Sciatic nerve (tissue), 2 donors: ENCODE measurements at regions not wholly inside any gene's neighbourhood (a gene's known extent, or its start where the extent isn't known, plus 50 kb on each side); places are given as distances from the start of the nearest gene placed in this dataset.
"Not testable (repeated sequence)": the region's sequence is repeated elsewhere in the genome, so short reads cannot be mapped to it uniquely, and the experiment has no call there.

Experiments
- ATAC-seq: fragments of 200-7000 bp; cut with Tn5 transposase; one replicate; pipeline ENCODE4 v1.9.1; 2020; ENCODE audit warnings: mild to moderate bottlenecking, moderate library complexity
- DNase-seq: peaks from one replicate; pipeline ENCODE4 v3.0.0-alpha.2; 2020; ENCODE audit warnings: low spot score
- intact Hi-C: fragments of 100-400 bp; cut with DNase I; formaldehyde crosslinking; loops from one replicate; pipeline ENCODE4 v1.14.2; 2022
- donor health status: DM: no; HTN: no; CAD: no.
- donor health status: DM: no; HTN: no; CAD: no.

DNA sequence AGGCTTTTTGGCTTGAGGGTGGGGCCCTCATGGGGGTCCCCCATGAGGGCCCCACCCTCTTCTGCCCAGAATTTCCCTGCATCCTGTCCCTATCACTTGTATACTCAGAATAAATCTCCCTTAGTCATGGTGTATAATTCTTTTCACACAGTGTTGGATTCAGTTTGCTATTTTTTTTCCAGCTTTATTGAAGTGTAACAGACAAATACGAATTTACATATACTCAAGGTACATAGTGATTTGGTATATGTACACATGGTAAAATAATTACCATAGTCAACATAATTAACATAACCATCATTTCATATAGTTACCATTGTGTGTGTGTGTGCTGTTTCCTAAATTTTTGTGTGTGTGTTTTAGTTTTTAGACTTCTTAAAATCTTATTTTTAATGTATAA, 289.4 kb downstream of the CNTNAP3B start:
- ATAC-seq, DNase-seq, intact Hi-C loops: not testable (repeated sequence)

DNA sequence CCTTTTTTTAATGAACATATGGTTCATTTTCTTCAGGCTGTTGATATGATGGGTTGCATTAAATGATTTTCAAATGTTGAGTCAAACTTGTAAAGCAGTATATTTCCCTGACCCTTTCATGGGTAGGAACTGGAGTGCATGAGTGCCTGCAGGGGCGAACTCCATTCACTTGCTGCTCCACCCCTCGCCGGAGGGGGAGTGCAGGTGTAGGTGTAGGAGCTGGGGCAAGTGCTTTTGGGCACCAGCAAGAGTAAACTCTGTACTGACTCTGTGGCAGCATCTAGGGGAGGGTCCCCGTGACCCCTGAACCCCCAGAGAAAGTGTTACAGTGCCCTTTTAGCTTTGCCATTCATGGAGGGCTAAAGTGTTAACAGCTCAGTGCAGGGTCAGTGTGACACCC, 290.3 kb downstream of the CNTNAP3B start:
- intact Hi-C loops, DNase-seq, ATAC-seq: not testable (repeated sequence)

GRCh38 chr9:41838562-41838851, 290.7 kb downstream of the CNTNAP3B start:
- DNase-seq, intact Hi-C loops, ATAC-seq: not testable (repeated sequence)

DNA sequence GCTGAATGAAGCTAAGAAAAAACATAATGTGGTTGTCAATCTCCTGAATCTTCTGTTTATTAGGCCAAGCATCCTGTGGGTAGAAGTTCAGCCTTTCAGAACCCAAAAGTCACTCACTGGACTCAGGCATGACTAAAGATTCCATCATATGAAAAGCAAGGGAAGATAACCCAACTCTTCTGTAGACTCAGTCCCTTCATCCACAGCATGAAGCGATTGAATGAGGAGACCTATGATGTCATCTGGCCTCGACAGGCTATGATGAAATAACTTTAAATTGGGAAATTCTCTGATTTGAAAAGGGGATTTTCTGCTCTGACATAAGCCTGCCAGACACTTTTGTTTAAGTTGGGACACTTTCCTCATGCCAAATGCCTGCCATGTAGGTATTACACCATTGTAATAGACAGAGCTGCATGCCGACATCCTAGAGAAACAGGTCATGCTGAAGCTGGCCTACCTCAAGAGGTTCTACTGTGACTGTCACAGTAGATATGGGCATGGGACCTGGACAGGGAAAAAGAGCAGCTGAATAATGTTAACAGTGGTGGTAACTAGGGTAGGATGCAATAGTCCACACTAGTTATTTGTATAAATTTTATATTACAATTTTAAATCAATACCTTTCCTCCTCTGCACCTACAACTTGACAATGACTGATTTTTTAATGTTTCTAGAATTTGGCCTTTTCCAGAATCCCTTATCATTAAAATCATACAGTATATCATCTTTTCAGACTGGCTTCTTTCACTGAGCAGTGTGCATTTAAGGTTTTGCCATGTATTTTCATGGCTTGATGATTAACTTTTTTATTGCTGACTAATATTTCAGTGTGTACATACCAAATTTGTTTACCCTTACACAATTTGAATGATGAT, 291.3 kb downstream of the CNTNAP3B start:
- DNase-seq, intact Hi-C loops, ATAC-seq: not testable (repeated sequence)

DNA sequence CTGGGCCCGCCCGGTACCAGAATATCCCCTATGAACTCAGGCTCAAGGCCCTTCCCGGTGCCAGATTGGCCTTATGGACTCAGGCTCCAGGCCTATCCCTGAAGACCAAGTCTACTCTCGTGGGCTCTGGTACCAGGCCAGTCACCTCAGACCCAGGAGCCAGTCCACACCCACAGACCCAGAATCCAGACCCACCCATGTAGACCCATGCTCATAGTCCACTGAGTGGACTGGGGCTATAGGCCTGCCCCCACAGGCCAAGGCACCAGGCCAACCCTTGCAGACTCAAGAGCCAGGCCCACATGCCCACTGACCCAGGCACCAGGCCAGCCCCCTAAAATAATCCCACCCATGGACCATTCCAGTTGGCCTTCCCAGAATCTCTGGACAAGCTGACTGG, 296.1 kb downstream of the CNTNAP3B start:
- peak; percentile 54 for ATAC-seq
- DNase-seq, intact Hi-C loops: not testable (repeated sequence)

DNA sequence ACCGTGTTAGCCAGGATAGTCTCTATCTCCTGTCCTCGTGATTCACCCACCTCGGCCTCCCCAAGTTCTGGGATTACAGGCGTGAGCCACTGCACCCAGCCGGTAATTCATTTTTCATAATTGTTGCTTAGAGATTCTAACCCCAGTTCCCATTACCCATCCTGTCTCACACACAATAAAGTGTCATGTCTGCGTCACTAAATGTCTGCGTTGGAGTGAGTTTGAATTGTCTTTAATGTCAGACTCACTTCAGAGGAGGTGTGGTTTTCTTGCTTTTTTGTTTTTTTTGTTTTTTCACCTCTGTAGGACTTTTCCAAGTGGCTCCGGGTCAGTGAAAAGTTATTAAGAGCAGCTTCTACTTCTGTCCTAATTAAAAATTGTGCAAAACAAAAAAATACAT, 304.5 kb downstream of the CNTNAP3B start:
- DNase-seq, ATAC-seq, intact Hi-C loops: not testable (repeated sequence)

GRCh38 chr9:41802706-41803105, 326.5 kb downstream of the CNTNAP3B start:
- ATAC-seq, intact Hi-C loops: not testable (repeated sequence)

DNA sequence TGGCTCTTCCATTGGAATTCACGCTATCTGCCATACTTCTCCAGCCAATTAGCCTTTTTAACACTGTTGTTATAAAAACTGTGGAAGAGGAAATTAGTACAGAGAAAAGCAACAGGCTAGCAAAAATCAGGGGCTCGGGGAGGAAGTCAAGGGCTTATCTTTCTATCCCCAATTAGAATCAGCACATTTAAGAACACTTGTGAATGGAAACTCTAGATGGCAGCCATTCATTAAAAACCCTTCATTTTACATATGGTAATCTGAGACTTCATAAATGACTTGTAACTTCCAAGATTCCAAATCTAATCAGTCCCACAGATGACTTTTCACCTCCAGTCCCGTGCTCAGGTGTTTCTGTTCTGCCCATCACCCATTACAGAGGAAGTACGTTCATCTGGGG, 330.5 kb downstream of the CNTNAP3B start:
- ATAC-seq, intact Hi-C loops, DNase-seq: not testable (repeated sequence)

More at GRCh38 chr9:41802706-41803105, 326.5 kb downstream of the CNTNAP3B start:
- not testable (repeated sequence) for DNase-seq

GRCh38 chr9:41790719-41791363, 338.4 kb downstream of the CNTNAP3B start:
- ATAC-seq, intact Hi-C loops, DNase-seq: not testable (repeated sequence)

DNA sequence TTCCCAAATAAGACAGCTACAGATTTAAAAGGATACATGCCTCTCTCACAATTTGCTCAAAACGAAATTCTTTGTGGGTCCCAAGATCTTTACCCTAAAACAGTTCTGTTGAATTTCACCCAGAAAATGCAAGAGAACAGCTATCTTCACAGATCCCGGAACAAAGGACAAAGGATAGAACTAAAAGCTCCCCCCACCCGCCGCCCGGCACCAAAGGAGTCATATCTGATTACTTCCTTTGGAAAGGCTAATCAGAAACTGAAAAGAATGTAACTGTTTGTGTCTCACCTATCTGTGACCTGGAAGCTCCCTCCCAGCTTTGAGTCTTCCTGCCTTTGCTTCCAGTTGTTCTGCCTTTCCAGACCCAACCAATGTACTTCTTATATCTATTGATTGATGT, 339.2 kb downstream of the CNTNAP3B start:
- DNase-seq, ATAC-seq, intact Hi-C loops: not testable (repeated sequence)

- DNase-seq, ATAC-seq, intact Hi-C loops: not testable (repeated sequence)
Observed at GRCh38 chr9:41789387-41789786, 339.8 kb downstream of the CNTNAP3B start.

DNA sequence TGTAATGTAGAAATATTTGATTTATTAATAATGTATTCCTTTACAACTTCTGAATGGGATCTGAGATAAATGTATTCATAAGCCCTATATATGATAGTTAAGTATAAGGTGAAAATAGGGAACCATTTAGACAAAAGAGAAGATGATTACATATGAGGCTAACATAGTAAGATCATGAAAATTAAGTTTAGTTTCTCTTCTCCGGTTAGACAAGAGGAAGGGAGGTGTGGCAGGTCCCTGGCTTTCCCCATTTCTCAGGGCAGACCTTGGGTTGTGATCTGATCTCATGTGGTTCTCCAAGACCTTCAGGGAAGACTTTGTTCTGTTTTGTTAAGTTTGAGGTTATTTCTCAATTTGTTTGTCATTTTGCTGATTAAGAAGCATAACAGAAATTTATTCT, 341.3 kb downstream of the CNTNAP3B start:
- ATAC-seq, intact Hi-C loops: not testable (repeated sequence)

GRCh38 chr9:41787270-41787669, 342.0 kb downstream of the CNTNAP3B start:
- DNase-seq, intact Hi-C loops, ATAC-seq: not testable (repeated sequence)

More for the DNA sequence above, 341.3 kb downstream of the CNTNAP3B start:
- DNase-seq, result not testable (repeated sequence)

- not testable (repeated sequence) for DNase-seq, ATAC-seq
Observed at GRCh38 chr9:41784006-41784405, 345.2 kb downstream of the CNTNAP3B start.

GRCh38 chr9:41783070-41783810, 346.0 kb downstream of the CNTNAP3B start:
- intact Hi-C loops, ATAC-seq, DNase-seq: not testable (repeated sequence)

More at GRCh38 chr9:41784006-41784405, 345.2 kb downstream of the CNTNAP3B start:
- intact Hi-C loops, result not testable (repeated sequence)

GRCh38 chr9:41781899-41782298, 347.3 kb downstream of the CNTNAP3B start:
- ATAC-seq, intact Hi-C loops: not testable (repeated sequence)

DNA sequence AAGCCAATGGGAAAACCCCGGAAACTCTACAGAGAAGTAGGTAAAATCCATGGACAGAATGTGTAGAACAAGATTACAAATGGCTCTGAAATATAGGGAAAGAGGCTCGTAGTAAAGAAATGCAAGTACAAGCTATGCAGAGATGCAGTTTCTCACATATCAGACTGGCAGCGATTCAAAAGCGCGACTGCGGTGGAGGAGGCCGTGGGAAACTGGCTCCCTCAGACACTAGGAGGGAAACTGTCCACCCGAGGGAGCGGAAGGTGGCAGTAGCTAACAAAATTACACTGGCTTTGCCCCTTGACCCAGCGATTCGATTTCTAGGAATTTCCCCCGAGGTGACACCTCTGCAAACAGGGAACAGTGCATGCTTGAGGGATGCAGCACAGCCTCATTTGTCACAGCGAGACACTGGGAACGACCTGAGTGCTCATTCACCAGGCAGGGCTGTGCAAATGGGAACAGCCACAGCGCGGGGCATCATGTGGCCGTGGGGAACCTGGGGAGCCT, 349.3 kb downstream of the CNTNAP3B start:
- intact Hi-C loops, ATAC-seq, DNase-seq: not testable (repeated sequence)

More at GRCh38 chr9:41781899-41782298, 347.3 kb downstream of the CNTNAP3B start:
- DNase-seq, result not testable (repeated sequence)

DNA sequence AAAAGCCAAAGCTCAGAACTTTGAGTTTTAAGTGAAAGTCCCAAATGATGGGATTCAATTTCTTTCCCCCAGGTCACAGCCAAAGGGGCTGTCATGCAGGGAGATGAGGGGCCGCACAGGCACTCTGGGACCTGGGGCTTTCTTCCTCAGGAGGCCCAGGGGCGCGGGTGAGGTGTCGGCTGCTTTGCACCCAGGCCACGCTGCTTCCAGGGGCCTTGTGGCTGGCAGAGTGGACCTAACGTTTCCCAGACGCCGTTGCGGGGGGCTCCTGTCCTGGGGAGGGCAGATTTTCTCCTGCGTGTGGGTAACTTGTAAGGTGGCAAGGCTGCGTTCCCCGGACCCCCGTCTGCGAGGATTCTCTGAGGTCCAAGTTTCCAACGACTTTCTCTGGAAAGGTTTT, 350.0 kb downstream of the CNTNAP3B start:
- ATAC-seq, intact Hi-C loops: not testable (repeated sequence)

More for the DNA sequence above, 350.0 kb downstream of the CNTNAP3B start:
- not testable (repeated sequence) for DNase-seq
